A673 (cell line): ENCODE measurements at regions not wholly inside any gene's neighbourhood (a gene's known extent, or its start where the extent isn't known, plus 50 kb on each side); places are given as distances from the start of the nearest gene placed in this dataset.

Experiments used
- BruUV-seq: library from RNA; stranded (reverse); fragments of 400-500 nt; replicated peaks from 2 replicates; lab custom pipeline; 2021; lab: Mats Ljungman, UMichigan
- CTCF ChIA-PET: fragments of 300-600 bp; sonication (Branson Sonifier 250); formaldehyde crosslinking; loops from one replicate; lab custom pipeline; 2022; ENCODE audit warnings: antibody characterized with exemption; lab: Charles Lee
- POLR2A ChIA-PET: fragments of 300-600 bp; sonication (Branson Sonifier 250); formaldehyde crosslinking; loops from one replicate; lab custom pipeline; 2022; ENCODE audit warnings: antibody characterized with exemption; ENCODE audit not compliant: low non-redundant PET; lab: Charles Lee
- DNase-seq: peaks from one replicate; pipeline ENCODE4 v3.0.0-alpha.2; 2015; ENCODE audit warnings: low spot score
- H3K27ac ChIP-seq: fragments of 200-600 bp; sonication (generic); 2 replicates; pipeline ENCODE4 v1.5.1; 2016; ENCODE audit warnings: mixed run types, low read depth, mild to moderate bottlenecking, mixed read lengths, antibody characterized with exemption, low read length; ENCODE audit not compliant: poor library complexity, severe bottlenecking
- H3K27me3 ChIP-seq: fragments of 200-600 bp; sonication (generic); replicated peaks from 2 replicates; pipeline ENCODE4 v1.6.1; 2017; ENCODE audit warnings: mixed run types, low read depth, mild to moderate bottlenecking, mixed read lengths, antibody characterized with exemption, low read length; ENCODE audit not compliant: insufficient read depth, poor library complexity
- H3K36me3 ChIP-seq: fragments of 200-600 bp; sonication (generic); 2 replicates; pipeline ENCODE4 v1.6.1; 2016; ENCODE audit warnings: mixed run types, mild to moderate bottlenecking, mixed read lengths, antibody characterized with exemption, low read length; ENCODE audit not compliant: insufficient read depth, poor library complexity, severe bottlenecking
- H3K4me1 ChIP-seq: fragments of 200-600 bp; sonication (generic); 2 replicates; pipeline ENCODE4 v1.6.1; 2017; ENCODE audit warnings: mixed run types, mild to moderate bottlenecking, mixed read lengths, antibody characterized with exemption, low read length; ENCODE audit not compliant: insufficient read depth, poor library complexity, severe bottlenecking
- H3K4me3 ChIP-seq: fragments of 200-600 bp; sonication (generic); 2 replicates; pipeline ENCODE4 v1.5.1; 2016; ENCODE audit warnings: low read depth, mixed run types, mild to moderate bottlenecking, mixed read lengths, low read length; ENCODE audit not compliant: poor library complexity, severe bottlenecking
- H3K9me3 ChIP-seq: fragments of 200-600 bp; sonication (generic); 2 replicates; pipeline ENCODE4 v1.6.1; 2016; ENCODE audit warnings: mixed run types, low read depth, mild to moderate bottlenecking, mixed read lengths, antibody characterized with exemption, low read length; ENCODE audit not compliant: poor library complexity, severe bottlenecking
- CTCF ChIP-seq: fragments of 300-800, 200-600 bp; sonication (generic); conservative IDR thresholded peaks from 2 replicates; pipeline ENCODE4 v1.5.1; 2017; ENCODE audit warnings: low read depth, mild to moderate bottlenecking, antibody characterized with exemption, low read length, moderate library complexity, mixed read lengths
- EZH2 ChIP-seq: fragments of 200-600 bp; sonication (generic); IDR thresholded peaks from 2 replicates; pipeline ENCODE4 v1.6.1; 2017; ENCODE audit warnings: borderline replicate concordance, low read depth, mild to moderate bottlenecking, mixed read lengths, antibody characterized with exemption, low read length; ENCODE audit not compliant: poor library complexity, severe bottlenecking
- intact Hi-C: fragments of 100-400 bp; cut with micrococcal nuclease; formaldehyde crosslinking; loops from one replicate; pipeline ENCODE4 v1.10.0; 2022; ENCODE audit not compliant: unreplicated experiment

- TF ChIP-seq CTCF, result no peak
- no peak for TF ChIP-seq EZH2
- no peak overlapping the region for H3K27ac ChIP-seq
- no peaks in the 10 kb centered on the region for H3K9me3 ChIP-seq
- DNase-seq, result no peak
- no TSS peak for BruUV-seq
- H3K27me3 ChIP-seq, result no peaks in the 10 kb centered on the region
- no peak overlapping the region for H3K4me3 ChIP-seq
- CTCF ChIA-PET, result no interaction called here
- POLR2A ChIA-PET, result no interaction called here
- H3K4me1 ChIP-seq, result no peaks in the 10 kb centered on the region
- no peaks in the 10 kb centered on the region for H3K36me3 ChIP-seq
- intact Hi-C loops, result no loop called here
Observed at GRCh38 chr9:31674264-31674663, 710.2 kb upstream of the ACO1 start.

GRCh38 chr9:31677415-31677814 lies 707.0 kb upstream of the ACO1 start:
- BruUV-seq, result no TSS peak
- TF ChIP-seq EZH2 (no peak), CTCF (no peak)

GRCh38 chr9:31677877-31678276 lies 706.6 kb upstream of the ACO1 start:
- H3K4me1 ChIP-seq, result no peaks in the 10 kb centered on the region
- no TSS peak for BruUV-seq

More at GRCh38 chr9:31677415-31677814, 707.0 kb upstream of the ACO1 start:
- Histone ChIP-seq H3K27ac (no peak overlapping the region), H3K4me1 (no peaks in the 10 kb centered on the region), H3K4me3 (no peak overlapping the region), H3K27me3 (no peaks in the 10 kb centered on the region), H3K36me3 (no peaks in the 10 kb centered on the region), H3K9me3 (no peaks in the 10 kb centered on the region)
- DNase-seq, result no peak
- POLR2A ChIA-PET, result no interaction called here
- intact Hi-C loops, result no loop called here
- CTCF ChIA-PET, result no interaction called here

More at GRCh38 chr9:31677877-31678276, 706.6 kb upstream of the ACO1 start:
- no peak for DNase-seq
- Histone ChIP-seq H3K27me3 (no peaks in the 10 kb centered on the region), H3K4me3 (no peak overlapping the region), H3K36me3 (no peaks in the 10 kb centered on the region), H3K27ac (no peak overlapping the region), H3K9me3 (no peaks in the 10 kb centered on the region)
- CTCF ChIA-PET, result no interaction called here
- TF ChIP-seq EZH2 (no peak), CTCF (no peak)
- intact Hi-C loops, result no loop called here
- POLR2A ChIA-PET, result no interaction called here
